ENCODE measurements at regions not wholly inside any gene's neighbourhood (a gene's known extent, or its start where the extent isn't known, plus 50 kb on each side); places are given as distances from the start of the nearest gene placed in this dataset.

- Histone ChIP-seq H3K9ac (ENCODE audit: low read length) (no peak overlapping the region), H3K36me3 (ENCODE audit: insufficient read depth, low read length) (no peaks in the 10 kb centered on the region), H4K20me1 (ENCODE audit: insufficient read depth, low read length) (no peaks in the 10 kb centered on the region), H3K9me2 (ENCODE audit: low read depth, low read length) (no peaks in the 10 kb centered on the region), H3K79me2 (ENCODE audit: insufficient read depth, low read length) (no peaks in the 10 kb centered on the region), H3K4me1 (ENCODE audit: insufficient read depth, low read length, severe bottlenecking) (no peaks in the 10 kb centered on the region), H3K4me3 (ENCODE audit: low read depth, low read length, poor library complexity, severe bottlenecking) (no peak overlapping the region), H2AFZ (ENCODE audit: low read length) (no peak overlapping the region), H3K4me2 (ENCODE audit: low read length) (no peak overlapping the region), H3K27ac (ENCODE audit: low read depth, low read length, poor library complexity, severe bottlenecking) (no peak overlapping the region), H3K9me3 (ENCODE audit: low read length) (no peaks in the 10 kb centered on the region), H3F3A (ENCODE audit: insufficient read depth, low read length) (no peaks in the 10 kb centered on the region), H3K27me3 (ENCODE audit: insufficient read depth, low read length) (no peaks in the 10 kb centered on the region)
- TF ChIP-seq EZH2 (IDR thresholded peaks at IDR 0.05; ENCODE audit: borderline replicate concordance, low read length) (no peak), CTCF (IDR thresholded peaks at IDR 0.05; ENCODE audit: low read length) (no peak)
Measured at GRCh38 chr9:27765266-27766072, 192.2 kb upstream of the C9orf72 start.

DNA sequence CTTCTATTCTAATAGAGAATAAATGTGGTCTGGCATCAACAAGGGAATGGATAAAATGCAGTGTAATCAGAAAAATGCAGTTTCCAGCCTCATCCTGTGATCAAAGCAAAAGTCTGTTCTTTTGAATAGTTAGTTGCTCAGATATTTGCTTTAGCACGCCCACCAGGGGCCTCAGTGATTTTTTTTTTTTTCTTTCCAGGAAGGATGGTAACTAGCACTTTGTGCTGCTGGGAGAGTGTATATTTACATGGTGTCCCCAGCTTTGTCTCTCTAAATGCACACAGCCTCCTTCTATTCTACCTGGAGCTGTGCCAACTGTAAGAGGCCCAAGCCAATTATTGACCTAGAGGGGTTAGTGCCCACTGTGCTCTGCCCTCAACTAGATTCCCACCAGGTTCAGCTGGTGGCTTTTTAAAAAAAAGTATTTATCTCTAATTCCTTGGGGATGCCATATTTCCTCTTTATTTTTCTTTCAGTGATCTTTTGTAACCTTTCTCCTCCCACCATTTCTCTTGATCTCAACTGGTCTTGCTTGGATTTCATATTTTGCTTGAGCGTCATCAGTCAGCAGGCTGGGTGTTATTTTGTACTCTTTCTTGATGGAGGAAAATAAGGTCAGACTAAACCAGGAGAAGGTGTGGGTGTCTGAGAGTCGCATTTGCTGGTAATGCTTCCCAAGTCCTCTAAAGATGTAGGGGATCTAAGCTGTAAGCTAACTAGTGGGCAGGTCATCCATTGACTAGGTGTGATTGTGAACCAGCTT is 193.0 kb upstream of the C9orf72 start:
- Histone ChIP-seq H3K9me2 (ENCODE audit: low read depth, low read length) (no peaks in the 10 kb centered on the region), H3K4me1 (ENCODE audit: insufficient read depth, low read length, severe bottlenecking) (no peaks in the 10 kb centered on the region), H3K36me3 (ENCODE audit: insufficient read depth, low read length) (no peaks in the 10 kb centered on the region), H3K27ac (ENCODE audit: low read depth, low read length, poor library complexity, severe bottlenecking) (no peak overlapping the region), H3K4me3 (ENCODE audit: low read depth, low read length, poor library complexity, severe bottlenecking) (no peak overlapping the region), H3K27me3 (ENCODE audit: insufficient read depth, low read length) (no peaks in the 10 kb centered on the region), H4K20me1 (ENCODE audit: insufficient read depth, low read length) (no peaks in the 10 kb centered on the region), H3F3A (ENCODE audit: insufficient read depth, low read length) (no peaks in the 10 kb centered on the region), H3K9me3 (ENCODE audit: low read length) (no peaks in the 10 kb centered on the region), H3K9ac (ENCODE audit: low read length) (no peak overlapping the region), H3K4me2 (ENCODE audit: low read length) (no peak overlapping the region), H2AFZ (ENCODE audit: low read length) (no peak overlapping the region), H3K79me2 (ENCODE audit: insufficient read depth, low read length) (no peaks in the 10 kb centered on the region)
- no peak for TF ChIP-seq CTCF (IDR thresholded peaks at IDR 0.05; ENCODE audit: low read length)
- no peak for TF ChIP-seq EZH2 (IDR thresholded peaks at IDR 0.05; ENCODE audit: borderline replicate concordance, low read length)

- Histone ChIP-seq H4K20me1 (ENCODE audit: insufficient read depth, low read length) (no peaks in the 10 kb centered on the region), H3K9ac (ENCODE audit: low read length) (no peak overlapping the region), H3K4me2 (ENCODE audit: low read length) (no peak overlapping the region), H3K27ac (ENCODE audit: low read depth, low read length, poor library complexity, severe bottlenecking) (no peak overlapping the region), H3K4me3 (ENCODE audit: low read depth, low read length, poor library complexity, severe bottlenecking) (no peak overlapping the region), H3F3A (ENCODE audit: insufficient read depth, low read length) (no peaks in the 10 kb centered on the region), H2AFZ (ENCODE audit: low read length) (no peak overlapping the region), H3K9me3 (ENCODE audit: low read length) (no peaks in the 10 kb centered on the region), H3K9me2 (ENCODE audit: low read depth, low read length) (no peaks in the 10 kb centered on the region), H3K36me3 (ENCODE audit: insufficient read depth, low read length) (no peaks in the 10 kb centered on the region), H3K4me1 (ENCODE audit: insufficient read depth, low read length, severe bottlenecking) (no peaks in the 10 kb centered on the region), H3K79me2 (ENCODE audit: insufficient read depth, low read length) (no peaks in the 10 kb centered on the region), H3K27me3 (ENCODE audit: insufficient read depth, low read length) (no peaks in the 10 kb centered on the region)
- no peak for TF ChIP-seq EZH2 (IDR thresholded peaks at IDR 0.05; ENCODE audit: borderline replicate concordance, low read length)
- TF ChIP-seq CTCF (IDR thresholded peaks at IDR 0.05; ENCODE audit: low read length), result no peak
Measured at GRCh38 chr9:27768781-27769180, 195.5 kb upstream of the C9orf72 start.
